ENCODE measurements at regions not wholly inside any gene's neighbourhood (a gene's known extent, or its start where the extent isn't known, plus 50 kb on each side); places are given as distances from the start of the nearest gene placed in this dataset.

- no peak for TF ChIP-seq CTCF (IDR thresholded peaks at IDR 0.05; ENCODE audit: low read depth, low read length, missing control alignments)
- H3K4me3 ChIP-seq (ENCODE audit: low read depth, low read length): no peak overlapping the region
- DNase-seq (ENCODE audit: low read depth): no peak
Observed at GRCh38 chr10:10178476-10178875, 839.2 kb upstream of the CELF2 start.

GRCh38 chr10:10193848-10194247 is 823.8 kb upstream of the CELF2 start:
- DNase-seq (ENCODE audit: low read depth): no peak
- no peak for TF ChIP-seq CTCF (IDR thresholded peaks at IDR 0.05; ENCODE audit: low read depth, low read length, missing control alignments)
- H3K4me3 ChIP-seq (ENCODE audit: low read depth, low read length): no peak overlapping the region

- TF ChIP-seq CTCF (IDR thresholded peaks at IDR 0.05; ENCODE audit: low read depth, low read length, missing control alignments): no peak
- no peak overlapping the region for H3K4me3 ChIP-seq (ENCODE audit: low read depth, low read length)
- no peak for DNase-seq (ENCODE audit: low read depth)
Observed at GRCh38 chr10:10196701-10197100, 821.0 kb upstream of the CELF2 start.

- no peak for TF ChIP-seq CTCF (IDR thresholded peaks at IDR 0.05; ENCODE audit: low read depth, low read length, missing control alignments)
- no peak overlapping the region for H3K4me3 ChIP-seq (ENCODE audit: low read depth, low read length)
- no peak for DNase-seq (ENCODE audit: low read depth)
Observed at GRCh38 chr10:10197423-10197822, 820.2 kb upstream of the CELF2 start.

- no peak overlapping the region for H3K4me3 ChIP-seq (ENCODE audit: low read depth, low read length)
- DNase-seq (ENCODE audit: low read depth): no peak
- no peak for TF ChIP-seq CTCF (IDR thresholded peaks at IDR 0.05; ENCODE audit: low read depth, low read length, missing control alignments)
Observed at GRCh38 chr10:10198363-10198762, 819.3 kb upstream of the CELF2 start.

- DNase-seq (ENCODE audit: low read depth): no peak
- TF ChIP-seq CTCF (IDR thresholded peaks at IDR 0.05; ENCODE audit: low read depth, low read length, missing control alignments): no peak
- H3K4me3 ChIP-seq (ENCODE audit: low read depth, low read length): no peak overlapping the region
Observed at GRCh38 chr10:10204415-10204814, 813.3 kb upstream of the CELF2 start.

GRCh38 chr10:10205906-10206305 is 811.8 kb upstream of the CELF2 start:
- no peak overlapping the region for H3K4me3 ChIP-seq (ENCODE audit: low read depth, low read length)
- no peak for TF ChIP-seq CTCF (IDR thresholded peaks at IDR 0.05; ENCODE audit: low read depth, low read length, missing control alignments)
- DNase-seq (ENCODE audit: low read depth): no peak
